ENCODE measurements at regions not wholly inside any gene's neighbourhood (a gene's known extent, or its start where the extent isn't known, plus 50 kb on each side); places are given as distances from the start of the nearest gene placed in this dataset.

DNA sequence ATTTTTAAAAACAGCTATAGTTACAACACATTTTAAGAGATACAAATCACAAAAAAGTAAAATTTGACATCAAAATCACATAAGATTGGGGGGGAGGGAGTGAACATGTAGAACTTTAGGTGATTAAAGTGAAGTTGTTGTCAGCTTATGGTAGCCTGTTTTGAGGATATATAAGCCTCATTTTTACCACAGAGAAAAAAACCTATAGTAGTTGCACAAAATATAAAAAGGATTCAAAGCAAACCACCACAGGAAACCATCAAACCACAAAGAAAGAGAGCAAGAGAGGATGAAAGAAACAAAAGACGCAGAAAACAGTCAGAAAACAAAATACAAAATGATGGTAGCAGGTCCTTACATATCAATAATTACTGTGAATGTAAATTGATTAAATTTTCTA lies 291.9 kb upstream of the DEPDC1 start:
- Histone ChIP-seq H3K36me3 (no peaks in the 10 kb centered on the region), H3K27me3 (no peaks in the 10 kb centered on the region), H3K4me3 (no peak overlapping the region), H3K27ac (no peak overlapping the region), H3K4me1 (no peaks in the 10 kb centered on the region), H3K9me3 (peaks cover 0 to 3% of the 10 kb centered on the region in 2 donors)
- DNase-seq = no peak
- intact Hi-C loops (cut with DNase I) = no loop called here
- ATAC-seq = no peak
- TF ChIP-seq, protein P1, sequence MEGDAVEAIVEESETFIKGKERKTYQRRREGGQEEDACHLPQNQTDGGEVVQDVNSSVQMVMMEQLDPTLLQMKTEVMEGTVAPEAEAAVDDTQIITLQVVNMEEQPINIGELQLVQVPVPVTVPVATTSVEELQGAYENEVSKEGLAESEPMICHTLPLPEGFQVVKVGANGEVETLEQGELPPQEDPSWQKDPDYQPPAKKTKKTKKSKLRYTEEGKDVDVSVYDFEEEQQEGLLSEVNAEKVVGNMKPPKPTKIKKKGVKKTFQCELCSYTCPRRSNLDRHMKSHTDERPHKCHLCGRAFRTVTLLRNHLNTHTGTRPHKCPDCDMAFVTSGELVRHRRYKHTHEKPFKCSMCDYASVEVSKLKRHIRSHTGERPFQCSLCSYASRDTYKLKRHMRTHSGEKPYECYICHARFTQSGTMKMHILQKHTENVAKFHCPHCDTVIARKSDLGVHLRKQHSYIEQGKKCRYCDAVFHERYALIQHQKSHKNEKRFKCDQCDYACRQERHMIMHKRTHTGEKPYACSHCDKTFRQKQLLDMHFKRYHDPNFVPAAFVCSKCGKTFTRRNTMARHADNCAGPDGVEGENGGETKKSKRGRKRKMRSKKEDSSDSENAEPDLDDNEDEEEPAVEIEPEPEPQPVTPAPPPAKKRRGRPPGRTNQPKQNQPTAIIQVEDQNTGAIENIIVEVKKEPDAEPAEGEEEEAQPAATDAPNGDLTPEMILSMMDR (IDR thresholded peaks at IDR 0.05) = no peak

DNA sequence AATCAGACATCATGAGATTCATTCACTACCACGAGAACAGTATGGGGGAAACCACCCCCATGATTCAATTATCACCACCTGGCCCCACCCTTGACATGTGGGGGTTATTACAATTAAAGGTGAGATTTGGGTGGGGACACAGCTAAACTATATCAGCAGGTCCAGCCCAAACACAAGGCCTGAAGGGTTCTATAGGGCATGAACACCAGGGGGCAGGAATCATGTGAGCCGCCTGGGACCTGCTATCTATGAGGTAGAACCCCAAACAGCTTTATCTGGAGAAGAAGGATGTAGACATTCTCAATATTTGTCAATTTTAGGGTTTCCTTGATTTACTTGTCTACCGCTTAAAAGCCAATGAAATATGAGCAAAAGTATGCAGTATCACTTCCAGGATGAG lies 294.9 kb upstream of the DEPDC1 start:
- no peak for DNase-seq
- H3K27ac ChIP-seq = no peak overlapping the region
- no peak for ATAC-seq
- no peaks in the 10 kb centered on the region for H3K9me3 ChIP-seq
- no peaks in the 10 kb centered on the region for H3K27me3 ChIP-seq
- intact Hi-C loops (cut with DNase I) = no loop called here
- H3K4me3 ChIP-seq = no peak overlapping the region
- no peaks in the 10 kb centered on the region for H3K36me3 ChIP-seq
- TF ChIP-seq, protein P1 (IDR thresholded peaks at IDR 0.05) = no peak
- H3K4me1 ChIP-seq = no peaks in the 10 kb centered on the region

DNA sequence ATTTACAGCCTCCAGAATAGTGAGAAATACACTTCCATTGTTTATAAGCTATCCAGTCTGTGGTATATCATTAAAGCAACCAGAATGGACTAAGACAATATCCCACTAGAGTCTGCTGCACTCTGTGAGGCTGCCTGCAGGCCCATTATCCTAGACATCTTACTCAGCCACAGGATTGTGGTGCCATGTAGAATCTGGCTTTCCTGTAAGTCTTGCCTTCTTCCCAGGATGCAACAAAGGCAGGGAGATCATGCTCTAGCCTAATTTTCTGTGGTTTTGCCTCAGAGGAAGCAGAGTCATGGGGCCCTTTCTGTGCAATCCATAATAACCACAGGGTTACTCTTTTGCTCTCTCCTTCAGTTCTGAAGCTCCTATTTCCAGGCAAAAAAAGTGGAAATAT lies 299.1 kb upstream of the DEPDC1 start:
- DNase-seq = no peak
- H3K4me3 ChIP-seq = no peak overlapping the region
- no peak overlapping the region for H3K27ac ChIP-seq
- no peak for ATAC-seq
- no peaks in the 10 kb centered on the region for H3K4me1 ChIP-seq
- no peaks in the 10 kb centered on the region for H3K9me3 ChIP-seq
- TF ChIP-seq, protein P1 (IDR thresholded peaks at IDR 0.05) = no peak
- intact Hi-C loops (cut with DNase I) = no loop called here
- no peaks in the 10 kb centered on the region for H3K27me3 ChIP-seq
- no peaks in the 10 kb centered on the region for H3K36me3 ChIP-seq

DNA sequence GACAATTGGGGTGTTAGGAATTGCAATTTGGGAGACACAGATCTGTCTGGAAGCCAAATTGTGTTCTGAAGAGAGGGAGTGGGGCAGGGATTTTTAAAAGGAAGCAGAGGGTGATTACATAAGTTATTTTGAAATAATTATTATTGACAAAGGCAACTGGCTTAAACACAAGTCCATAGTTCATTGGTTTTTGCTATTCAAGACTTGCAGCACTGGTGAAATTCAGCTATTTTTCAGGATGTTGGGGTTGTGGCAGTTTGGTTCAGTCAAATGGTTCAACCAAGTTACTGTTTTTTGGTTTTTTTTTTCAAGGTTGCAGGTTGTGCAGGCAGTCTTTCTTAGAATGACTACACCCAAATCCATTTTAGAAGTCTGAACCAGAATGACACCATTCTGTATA lies 300.0 kb upstream of the DEPDC1 start:
- TF ChIP-seq, protein P1 (IDR thresholded peaks at IDR 0.05) = no peak

DNA sequence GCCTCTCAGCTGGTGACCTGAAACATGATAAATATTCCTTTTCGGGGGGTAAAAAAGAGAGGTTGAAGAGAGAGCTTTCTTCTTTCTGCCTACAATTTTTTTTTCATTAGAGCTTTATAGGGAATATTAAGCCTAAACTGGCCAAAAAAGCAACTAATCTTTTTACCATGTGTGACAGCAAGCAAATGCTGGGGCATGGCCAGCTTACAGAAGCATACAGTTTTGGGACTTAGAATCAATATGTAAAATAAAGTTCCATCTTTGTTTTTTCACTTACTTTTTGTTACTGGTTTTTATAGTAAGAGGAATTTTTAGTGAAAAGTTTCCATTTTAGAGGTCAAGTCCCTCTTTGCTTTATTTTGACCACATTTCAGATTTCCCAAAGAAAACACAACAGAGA lies 301.2 kb upstream of the DEPDC1 start:
- ATAC-seq (no peak), DNase-seq (no peak)
- H3K4me3 ChIP-seq = no peak overlapping the region
- H3K4me1 ChIP-seq = no peaks in the 10 kb centered on the region
- H3K36me3 ChIP-seq = no peaks in the 10 kb centered on the region
- H3K27me3 ChIP-seq = no peaks in the 10 kb centered on the region
- intact Hi-C loops (cut with DNase I) = no loop called here
- TF ChIP-seq, protein P1 (IDR thresholded peaks at IDR 0.05) = no peak
- H3K27ac ChIP-seq = no peak overlapping the region
- H3K9me3 ChIP-seq = no peaks in the 10 kb centered on the region

More for the DNA sequence above, 300.0 kb upstream of the DEPDC1 start:
- H3K36me3 ChIP-seq = no peaks in the 10 kb centered on the region
- ATAC-seq = no peak
- DNase-seq = no peak
- H3K27me3 ChIP-seq = no peaks in the 10 kb centered on the region
- no peak overlapping the region for H3K27ac ChIP-seq
- no peaks in the 10 kb centered on the region for H3K9me3 ChIP-seq
- no peak overlapping the region for H3K4me3 ChIP-seq
- intact Hi-C loops (cut with DNase I) = no loop called here
- no peaks in the 10 kb centered on the region for H3K4me1 ChIP-seq

Data from left lung (tissue), 4 donors.